GM18870 (cell line): ENCODE measurements at regions not wholly inside any gene's neighbourhood (a gene's known extent, or its start where the extent isn't known, plus 50 kb on each side); places are given as distances from the start of the nearest gene placed in this dataset.

ENCODE experiments used
- ATAC-seq: cut with Tn5 transposase; IDR thresholded peaks from one replicate; pipeline ENCODE4 v1.9.1; 2021; ENCODE audit warnings: moderate library complexity; ENCODE audit not compliant: unreplicated experiment

DNA sequence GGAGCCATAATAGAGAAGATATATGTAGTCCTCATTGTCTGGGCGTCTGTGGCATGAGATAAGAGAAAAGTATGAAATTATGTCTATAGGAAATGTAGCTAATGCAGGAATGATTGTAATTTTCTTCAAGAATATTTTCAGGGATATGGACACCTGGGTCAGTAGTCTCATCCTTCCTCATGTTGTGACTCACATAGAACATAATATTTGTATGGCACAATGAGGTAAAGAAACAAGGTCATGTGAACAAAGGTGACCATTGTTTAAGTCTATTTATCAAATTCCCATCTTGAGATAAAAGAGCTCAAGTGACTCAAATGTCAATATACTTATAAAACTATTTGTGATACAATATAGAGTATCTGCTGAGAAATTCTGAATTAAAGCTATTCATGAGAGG, 345.5 kb upstream of the ROBO1 start:
- no peak for ATAC-seq

DNA sequence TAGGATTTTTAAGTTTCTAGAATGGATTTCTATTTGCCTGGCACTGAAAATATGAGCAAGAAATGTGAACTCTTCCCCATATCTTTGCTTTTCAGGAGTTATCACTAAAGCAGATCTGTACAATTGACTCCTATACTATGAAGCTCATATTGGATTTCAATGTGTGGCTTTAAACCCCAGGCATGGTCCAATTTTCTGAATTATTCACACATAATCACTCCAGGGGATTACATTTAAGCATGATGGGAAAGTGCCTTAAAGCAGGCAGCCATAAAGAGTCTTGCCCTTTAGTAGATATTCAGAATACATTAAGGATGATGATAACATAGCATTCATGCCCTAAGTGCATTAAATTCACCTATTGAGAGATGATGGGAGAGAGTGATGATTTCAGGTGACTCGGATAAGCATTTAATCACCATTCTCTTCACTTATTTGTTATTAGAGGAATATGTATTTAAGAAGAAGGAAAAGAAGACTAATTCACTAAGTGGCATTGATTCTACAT, 331.8 kb upstream of the ROBO1 start:
- ATAC-seq: no peak

- no peak for ATAC-seq
Observed at GRCh38 chr3:80097674-80098073, 329.9 kb upstream of the ROBO1 start.

GRCh38 chr3:80096909-80097308, 329.1 kb upstream of the ROBO1 start:
- ATAC-seq: no peak

GRCh38 chr3:80094589-80094988, 326.8 kb upstream of the ROBO1 start:
- no peak for ATAC-seq

DNA sequence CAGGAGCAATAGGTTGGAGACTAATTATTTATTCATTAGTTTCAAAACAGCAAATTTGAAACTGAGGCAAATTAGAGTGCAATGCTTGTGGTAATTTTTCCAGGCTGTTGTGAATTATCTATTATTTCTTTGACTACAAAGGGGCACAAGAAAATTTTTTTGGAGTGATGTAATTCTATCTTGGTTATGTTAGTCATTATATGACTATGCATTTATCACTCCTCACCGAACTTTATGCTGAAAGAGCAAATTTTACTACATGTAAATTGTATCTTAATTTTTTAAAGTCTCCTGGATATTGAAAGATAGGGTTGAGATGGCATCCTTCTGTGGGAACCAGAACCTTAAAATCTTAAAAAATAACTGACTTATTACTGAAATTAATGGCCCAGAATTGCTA, 320.0 kb upstream of the ROBO1 start:
- ATAC-seq: no peak

DNA sequence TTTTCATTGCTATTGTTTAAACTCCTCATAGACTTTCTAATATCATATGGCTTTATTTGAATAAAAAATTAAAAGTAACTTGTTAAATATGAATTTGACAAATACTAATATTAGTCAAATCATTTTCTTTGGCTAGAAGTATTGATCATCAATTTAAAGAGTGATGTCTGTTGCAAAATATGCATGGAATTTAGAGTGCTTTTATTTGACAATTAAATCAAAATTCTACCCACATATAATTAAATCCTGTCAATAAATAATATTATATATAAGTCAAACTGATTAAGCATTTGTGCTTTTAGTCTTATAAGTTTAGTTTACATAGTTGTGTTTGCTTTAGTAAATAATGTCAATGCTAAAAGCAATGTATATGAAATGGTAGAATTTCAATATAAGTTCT, 318.6 kb upstream of the ROBO1 start:
- ATAC-seq: no peak

- no peak for ATAC-seq
Observed at GRCh38 chr3:80079886-80080285, 312.1 kb upstream of the ROBO1 start.

- no peak for ATAC-seq
Observed at GRCh38 chr3:80068459-80068858, 300.7 kb upstream of the ROBO1 start.

GRCh38 chr3:80063535-80063934, 295.7 kb upstream of the ROBO1 start:
- ATAC-seq: no peak

DNA sequence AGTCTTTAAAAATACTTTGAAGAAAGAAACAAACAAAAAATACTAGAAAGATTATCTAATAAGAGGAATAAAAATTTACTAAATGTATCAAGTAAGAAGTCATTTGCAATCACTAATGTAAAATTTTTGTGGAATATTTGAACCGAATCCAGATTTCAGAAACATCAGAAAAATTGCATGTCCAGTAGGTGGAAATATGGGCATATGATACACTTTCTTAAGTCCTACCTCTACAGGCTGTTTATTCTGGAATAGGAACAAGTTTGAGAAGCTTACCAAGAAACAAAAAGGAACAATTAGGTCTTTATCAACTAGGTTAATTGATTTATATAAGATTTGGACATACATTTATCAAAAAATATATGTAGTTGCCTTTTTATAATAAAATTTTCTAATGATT, 292.9 kb upstream of the ROBO1 start:
- ATAC-seq: no peak

- no peak for ATAC-seq
Observed at GRCh38 chr3:80055306-80055705, 287.5 kb upstream of the ROBO1 start.

- ATAC-seq: no peak
Observed at GRCh38 chr3:80052271-80052670, 284.5 kb upstream of the ROBO1 start.

DNA sequence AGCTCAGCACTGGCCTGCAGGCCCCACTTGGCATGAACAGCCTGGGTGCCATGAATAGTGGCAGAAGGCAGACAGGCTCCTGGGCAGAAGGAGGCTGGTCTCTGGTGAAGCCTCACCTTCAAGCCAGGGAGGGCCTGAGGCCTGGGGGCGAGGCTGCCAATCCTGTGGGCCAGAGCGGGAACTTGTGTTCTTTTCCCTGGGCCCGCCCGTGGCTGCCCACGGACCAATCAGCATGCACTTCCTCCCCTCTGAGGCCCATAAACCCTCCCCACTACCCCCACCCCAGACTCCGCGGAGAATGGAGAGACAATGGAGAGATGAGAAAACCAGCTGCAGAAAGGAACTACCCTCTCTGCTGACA, 283.8 kb upstream of the ROBO1 start:
- ATAC-seq: no peak

DNA sequence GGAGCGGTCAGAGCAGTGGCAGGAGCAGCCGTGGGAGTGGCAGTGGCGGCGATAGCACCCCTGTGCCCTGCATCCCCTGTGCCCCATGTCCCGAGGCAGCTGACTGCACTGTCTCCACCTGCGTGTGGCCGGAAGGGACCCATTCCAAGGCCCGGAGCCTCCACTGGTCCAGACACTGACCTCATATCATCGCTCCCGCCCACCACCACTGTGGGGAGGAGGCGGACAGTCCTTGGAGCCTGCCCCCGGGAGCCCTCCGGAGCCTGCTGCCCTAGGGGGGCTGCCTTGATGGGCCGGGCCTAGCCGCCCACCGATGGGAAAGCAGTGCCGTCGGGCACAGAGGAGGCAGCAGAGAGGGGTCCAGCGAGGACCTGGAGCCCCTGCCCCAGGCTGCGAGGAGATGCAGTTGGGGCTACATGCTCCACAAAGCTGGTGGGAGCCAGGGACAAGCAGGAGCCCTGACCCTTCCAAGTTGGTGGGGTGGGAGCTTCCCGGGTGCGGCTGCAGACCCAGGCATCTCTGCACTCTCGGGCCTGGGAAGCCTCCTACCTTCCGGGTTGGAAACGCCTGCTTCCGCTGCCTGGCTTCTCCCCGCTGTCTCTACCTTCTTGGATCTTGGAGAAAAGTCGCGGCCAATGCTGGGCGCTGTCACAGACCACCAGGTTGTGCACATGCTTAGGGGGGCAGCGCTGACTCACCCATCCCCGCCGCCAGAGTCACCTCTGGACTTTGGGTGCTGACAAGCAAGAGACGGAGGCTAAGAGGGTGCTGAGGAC, 283.2 kb upstream of the ROBO1 start:
- ATAC-seq: no peak

DNA sequence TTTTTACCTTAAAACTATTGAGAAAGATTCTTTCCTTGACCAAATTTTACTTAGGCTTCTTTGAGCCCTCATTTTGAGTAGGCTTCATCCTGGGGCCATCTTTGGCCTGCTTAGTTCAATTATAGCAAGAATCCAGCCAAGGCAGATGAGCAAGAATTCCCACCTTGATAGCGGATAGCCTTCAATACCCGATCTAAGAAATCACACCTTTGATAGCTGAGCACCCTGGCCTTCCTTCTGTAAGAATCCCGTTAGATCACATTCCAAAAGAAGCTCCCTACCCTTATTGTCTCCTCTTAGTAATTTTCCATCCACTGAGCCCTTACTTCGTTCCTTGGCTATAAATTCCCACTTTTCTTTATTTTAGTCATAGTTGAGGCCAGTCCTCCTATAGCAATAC, 275.4 kb upstream of the ROBO1 start:
- ATAC-seq: no peak

- ATAC-seq: no peak
Observed at GRCh38 chr3:80040067-80040466, 272.3 kb upstream of the ROBO1 start.

DNA sequence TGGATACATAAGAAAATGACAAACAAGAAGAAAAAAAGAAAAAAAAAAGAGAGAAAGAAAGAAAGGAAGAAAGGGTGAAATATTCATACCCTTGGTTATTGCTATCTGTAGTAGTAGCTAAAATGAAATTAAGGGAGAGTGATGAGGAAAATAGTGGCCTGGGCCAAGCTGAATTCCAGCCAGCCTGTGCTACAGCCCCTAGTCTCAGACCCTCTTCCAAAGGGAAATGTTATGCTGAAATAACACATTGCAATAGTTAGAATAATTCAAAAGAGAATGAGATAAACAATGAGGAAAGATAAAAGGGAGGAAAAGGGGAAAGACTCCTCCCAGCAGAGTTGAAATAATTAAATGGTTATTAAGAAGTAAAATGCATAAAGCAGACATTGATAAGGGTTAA, 268.4 kb upstream of the ROBO1 start:
- ATAC-seq: no peak

DNA sequence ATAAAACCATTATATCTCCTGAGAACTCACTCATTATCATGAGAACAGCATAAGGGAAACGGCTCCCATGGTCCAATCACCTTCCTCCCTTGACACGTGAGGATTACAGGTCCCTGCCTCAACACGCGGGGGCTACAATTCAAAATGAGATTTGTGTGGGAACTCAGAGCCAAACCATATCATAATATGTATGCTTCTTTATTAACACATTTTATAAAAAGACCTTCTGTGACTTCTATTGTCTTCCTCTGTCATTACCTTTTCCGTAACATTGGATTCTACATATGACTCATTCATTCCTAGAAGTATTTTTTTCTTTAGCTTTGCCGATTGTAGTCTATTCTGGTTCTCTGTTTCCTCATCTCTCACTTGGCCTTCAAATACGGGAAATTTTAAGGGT, 267.2 kb upstream of the ROBO1 start:
- ATAC-seq: no peak

DNA sequence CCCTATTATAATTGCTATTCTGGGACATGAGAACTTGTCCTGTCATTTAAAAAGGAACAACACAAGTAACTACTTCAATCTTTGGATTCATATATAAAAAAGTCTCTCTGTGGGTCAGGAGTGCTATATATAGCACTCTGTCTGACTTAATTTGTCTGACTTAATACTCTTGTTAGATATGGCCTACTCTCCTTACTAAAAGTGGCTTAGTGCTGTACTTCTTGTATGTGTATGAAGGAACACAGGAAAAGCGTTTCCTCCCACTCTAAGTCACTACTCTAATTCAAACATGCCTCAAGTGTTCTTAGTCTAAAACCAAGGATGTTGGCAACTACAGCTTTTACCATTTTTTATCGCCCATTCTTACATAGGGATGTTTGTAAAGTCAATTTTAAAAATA, 255.2 kb upstream of the ROBO1 start:
- ATAC-seq: no peak

GRCh38 chr3:80018375-80018774, 250.6 kb upstream of the ROBO1 start:
- ATAC-seq: no peak

GRCh38 chr3:80017369-80017768, 249.6 kb upstream of the ROBO1 start:
- ATAC-seq: no peak

- ATAC-seq: no peak
Observed at GRCh38 chr3:80014576-80014975, 246.8 kb upstream of the ROBO1 start.
